ENCODE measurements at regions not wholly inside any gene's neighbourhood (a gene's known extent, or its start where the extent isn't known, plus 50 kb on each side); places are given as distances from the start of the nearest gene placed in this dataset.

DNA sequence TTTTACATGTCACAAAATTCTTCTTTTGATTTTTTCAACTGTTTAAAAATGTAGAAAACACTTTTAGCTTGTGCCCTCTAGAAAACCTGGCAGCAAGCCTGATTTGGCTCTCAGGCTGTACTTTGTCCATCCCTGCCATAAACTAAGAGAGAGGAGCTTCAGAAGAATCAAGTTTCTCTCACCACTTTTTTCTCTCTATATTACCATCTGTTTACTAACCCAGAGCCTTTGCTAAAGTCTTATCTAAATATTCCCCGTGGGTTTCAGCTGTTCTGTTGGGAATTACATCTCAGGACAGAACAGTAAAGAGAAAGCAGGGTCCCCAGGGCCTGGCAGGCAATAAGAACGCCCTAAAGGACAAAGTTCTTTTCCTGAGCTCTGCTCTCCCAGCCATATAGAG, 409.1 kb upstream of the CRIM1 start:
- DNase-seq (ENCODE audit: low spot score) (no peak), ATAC-seq (no peak)
- no peak overlapping the region for H3K4me3 Mint-ChIP-seq
- H3K27ac Mint-ChIP-seq = no peak overlapping the region
- no peaks in the 10 kb centered on the region for H3K27me3 Mint-ChIP-seq (ENCODE audit: low read depth)
- CTCF ChIA-PET = no interaction called here
- POLR2A ChIA-PET = no interaction called here
- no peaks in the 10 kb centered on the region for H3K9me3 Mint-ChIP-seq
- H3K36me3 Mint-ChIP-seq = no peaks in the 10 kb centered on the region
- no peak for TF ChIP-seq GABPB1 (CRISPR knock-in tag; IDR thresholded peaks at IDR 0.05)
- no peak for TF ChIP-seq ZNF219 (CRISPR knock-in tag; IDR thresholded peaks at IDR 0.05; ENCODE audit: borderline replicate concordance)
- TF ChIP-seq, protein P1, sequence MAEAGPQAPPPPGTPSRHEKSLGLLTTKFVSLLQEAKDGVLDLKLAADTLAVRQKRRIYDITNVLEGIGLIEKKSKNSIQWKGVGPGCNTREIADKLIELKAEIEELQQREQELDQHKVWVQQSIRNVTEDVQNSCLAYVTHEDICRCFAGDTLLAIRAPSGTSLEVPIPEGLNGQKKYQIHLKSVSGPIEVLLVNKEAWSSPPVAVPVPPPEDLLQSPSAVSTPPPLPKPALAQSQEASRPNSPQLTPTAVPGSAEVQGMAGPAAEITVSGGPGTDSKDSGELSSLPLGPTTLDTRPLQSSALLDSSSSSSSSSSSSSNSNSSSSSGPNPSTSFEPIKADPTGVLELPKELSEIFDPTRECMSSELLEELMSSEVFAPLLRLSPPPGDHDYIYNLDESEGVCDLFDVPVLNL (CRISPR knock-in tag; IDR thresholded peaks at IDR 0.05; ENCODE audit: borderline replicate concordance, low read depth) = no peak
- TF ChIP-seq, protein P2, sequence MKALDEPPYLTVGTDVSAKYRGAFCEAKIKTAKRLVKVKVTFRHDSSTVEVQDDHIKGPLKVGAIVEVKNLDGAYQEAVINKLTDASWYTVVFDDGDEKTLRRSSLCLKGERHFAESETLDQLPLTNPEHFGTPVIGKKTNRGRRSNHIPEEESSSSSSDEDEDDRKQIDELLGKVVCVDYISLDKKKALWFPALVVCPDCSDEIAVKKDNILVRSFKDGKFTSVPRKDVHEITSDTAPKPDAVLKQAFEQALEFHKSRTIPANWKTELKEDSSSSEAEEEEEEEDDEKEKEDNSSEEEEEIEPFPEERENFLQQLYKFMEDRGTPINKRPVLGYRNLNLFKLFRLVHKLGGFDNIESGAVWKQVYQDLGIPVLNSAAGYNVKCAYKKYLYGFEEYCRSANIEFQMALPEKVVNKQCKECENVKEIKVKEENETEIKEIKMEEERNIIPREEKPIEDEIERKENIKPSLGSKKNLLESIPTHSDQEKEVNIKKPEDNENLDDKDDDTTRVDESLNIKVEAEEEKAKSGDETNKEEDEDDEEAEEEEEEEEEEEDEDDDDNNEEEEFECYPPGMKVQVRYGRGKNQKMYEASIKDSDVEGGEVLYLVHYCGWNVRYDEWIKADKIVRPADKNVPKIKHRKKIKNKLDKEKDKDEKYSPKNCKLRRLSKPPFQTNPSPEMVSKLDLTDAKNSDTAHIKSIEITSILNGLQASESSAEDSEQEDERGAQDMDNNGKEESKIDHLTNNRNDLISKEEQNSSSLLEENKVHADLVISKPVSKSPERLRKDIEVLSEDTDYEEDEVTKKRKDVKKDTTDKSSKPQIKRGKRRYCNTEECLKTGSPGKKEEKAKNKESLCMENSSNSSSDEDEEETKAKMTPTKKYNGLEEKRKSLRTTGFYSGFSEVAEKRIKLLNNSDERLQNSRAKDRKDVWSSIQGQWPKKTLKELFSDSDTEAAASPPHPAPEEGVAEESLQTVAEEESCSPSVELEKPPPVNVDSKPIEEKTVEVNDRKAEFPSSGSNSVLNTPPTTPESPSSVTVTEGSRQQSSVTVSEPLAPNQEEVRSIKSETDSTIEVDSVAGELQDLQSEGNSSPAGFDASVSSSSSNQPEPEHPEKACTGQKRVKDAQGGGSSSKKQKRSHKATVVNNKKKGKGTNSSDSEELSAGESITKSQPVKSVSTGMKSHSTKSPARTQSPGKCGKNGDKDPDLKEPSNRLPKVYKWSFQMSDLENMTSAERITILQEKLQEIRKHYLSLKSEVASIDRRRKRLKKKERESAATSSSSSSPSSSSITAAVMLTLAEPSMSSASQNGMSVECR (CRISPR knock-in tag; IDR thresholded peaks at IDR 0.05; ENCODE audit: borderline replicate concordance) = no peak
- TF ChIP-seq TEAD4 (CRISPR knock-in tag; IDR thresholded peaks at IDR 0.05) = no peak
- no peak for TF ChIP-seq FOXP1 (CRISPR knock-in tag; IDR thresholded peaks at IDR 0.05; ENCODE audit: borderline replicate concordance)
- TF ChIP-seq NFATC4 (CRISPR knock-in tag; IDR thresholded peaks at IDR 0.05) = no peak
- no peak for TF ChIP-seq ZNF317 (CRISPR knock-in tag; IDR thresholded peaks at IDR 0.05; ENCODE audit: borderline replicate concordance, low read depth)
- no peaks in the 10 kb centered on the region for H3K4me1 Mint-ChIP-seq

DNA sequence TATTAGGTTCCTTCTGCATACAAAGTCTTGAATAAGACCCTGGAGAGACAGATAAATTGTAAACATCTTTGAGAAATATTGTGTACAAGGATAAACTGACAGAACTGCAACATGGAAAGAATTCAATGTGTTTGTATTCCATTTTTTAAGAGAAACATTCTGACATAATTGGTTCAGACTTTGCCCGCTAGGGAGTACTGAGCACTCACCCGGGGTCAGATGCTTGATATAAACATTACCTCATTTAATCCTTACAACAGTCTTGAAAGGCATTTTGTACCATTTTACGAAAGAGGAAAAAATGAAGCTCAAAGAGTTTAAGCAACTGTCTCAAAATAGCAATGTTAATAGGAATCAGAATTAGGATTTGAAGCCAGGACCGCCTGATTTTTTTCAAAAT, 416.7 kb upstream of the CRIM1 start:
- ChIA-PET CTCF (interaction anchor here (1.0 kb wide), 1 partner anchor 10 kb away, joined by 3 read pairs; no protein-coding TSS in a partner anchor), POLR2A (no interaction called here)
- Mint-ChIP-seq H3K4me3 (no peak overlapping the region), H3K9me3 (no peaks in the 10 kb centered on the region), H3K27ac (no peak overlapping the region), H3K4me1 (no peaks in the 10 kb centered on the region), H3K36me3 (no peaks in the 10 kb centered on the region), H3K27me3 (ENCODE audit: low read depth) (no peaks in the 10 kb centered on the region)
- ATAC-seq (no peak), DNase-seq (ENCODE audit: low spot score) (no peak)
- TF ChIP-seq FOXK1 (CRISPR knock-in tag; IDR thresholded peaks at IDR 0.05) = no peak
- no peak for TF ChIP-seq NR2C2 (CRISPR knock-in tag; IDR thresholded peaks at IDR 0.05)
- TF ChIP-seq, protein P3, sequence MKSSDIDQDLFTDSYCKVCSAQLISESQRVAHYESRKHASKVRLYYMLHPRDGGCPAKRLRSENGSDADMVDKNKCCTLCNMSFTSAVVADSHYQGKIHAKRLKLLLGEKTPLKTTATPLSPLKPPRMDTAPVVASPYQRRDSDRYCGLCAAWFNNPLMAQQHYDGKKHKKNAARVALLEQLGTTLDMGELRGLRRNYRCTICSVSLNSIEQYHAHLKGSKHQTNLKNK (CRISPR knock-in tag; IDR thresholded peaks at IDR 0.05) = no peak
- TF ChIP-seq PRRX2 (CRISPR knock-in tag; IDR thresholded peaks at IDR 0.05) = no peak
- TF ChIP-seq, protein P2 (CRISPR knock-in tag; IDR thresholded peaks at IDR 0.05; ENCODE audit: borderline replicate concordance) = no peak
- TF ChIP-seq, protein P4, sequence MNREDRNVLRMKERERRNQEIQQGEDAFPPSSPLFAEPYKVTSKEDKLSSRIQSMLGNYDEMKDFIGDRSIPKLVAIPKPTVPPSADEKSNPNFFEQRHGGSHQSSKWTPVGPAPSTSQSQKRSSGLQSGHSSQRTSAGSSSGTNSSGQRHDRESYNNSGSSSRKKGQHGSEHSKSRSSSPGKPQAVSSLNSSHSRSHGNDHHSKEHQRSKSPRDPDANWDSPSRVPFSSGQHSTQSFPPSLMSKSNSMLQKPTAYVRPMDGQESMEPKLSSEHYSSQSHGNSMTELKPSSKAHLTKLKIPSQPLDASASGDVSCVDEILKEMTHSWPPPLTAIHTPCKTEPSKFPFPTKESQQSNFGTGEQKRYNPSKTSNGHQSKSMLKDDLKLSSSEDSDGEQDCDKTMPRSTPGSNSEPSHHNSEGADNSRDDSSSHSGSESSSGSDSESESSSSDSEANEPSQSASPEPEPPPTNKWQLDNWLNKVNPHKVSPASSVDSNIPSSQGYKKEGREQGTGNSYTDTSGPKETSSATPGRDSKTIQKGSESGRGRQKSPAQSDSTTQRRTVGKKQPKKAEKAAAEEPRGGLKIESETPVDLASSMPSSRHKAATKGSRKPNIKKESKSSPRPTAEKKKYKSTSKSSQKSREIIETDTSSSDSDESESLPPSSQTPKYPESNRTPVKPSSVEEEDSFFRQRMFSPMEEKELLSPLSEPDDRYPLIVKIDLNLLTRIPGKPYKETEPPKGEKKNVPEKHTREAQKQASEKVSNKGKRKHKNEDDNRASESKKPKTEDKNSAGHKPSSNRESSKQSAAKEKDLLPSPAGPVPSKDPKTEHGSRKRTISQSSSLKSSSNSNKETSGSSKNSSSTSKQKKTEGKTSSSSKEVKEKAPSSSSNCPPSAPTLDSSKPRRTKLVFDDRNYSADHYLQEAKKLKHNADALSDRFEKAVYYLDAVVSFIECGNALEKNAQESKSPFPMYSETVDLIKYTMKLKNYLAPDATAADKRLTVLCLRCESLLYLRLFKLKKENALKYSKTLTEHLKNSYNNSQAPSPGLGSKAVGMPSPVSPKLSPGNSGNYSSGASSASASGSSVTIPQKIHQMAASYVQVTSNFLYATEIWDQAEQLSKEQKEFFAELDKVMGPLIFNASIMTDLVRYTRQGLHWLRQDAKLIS (CRISPR knock-in tag; IDR thresholded peaks at IDR 0.05; ENCODE audit: borderline replicate concordance) = no peak
- TF ChIP-seq, protein P5, sequence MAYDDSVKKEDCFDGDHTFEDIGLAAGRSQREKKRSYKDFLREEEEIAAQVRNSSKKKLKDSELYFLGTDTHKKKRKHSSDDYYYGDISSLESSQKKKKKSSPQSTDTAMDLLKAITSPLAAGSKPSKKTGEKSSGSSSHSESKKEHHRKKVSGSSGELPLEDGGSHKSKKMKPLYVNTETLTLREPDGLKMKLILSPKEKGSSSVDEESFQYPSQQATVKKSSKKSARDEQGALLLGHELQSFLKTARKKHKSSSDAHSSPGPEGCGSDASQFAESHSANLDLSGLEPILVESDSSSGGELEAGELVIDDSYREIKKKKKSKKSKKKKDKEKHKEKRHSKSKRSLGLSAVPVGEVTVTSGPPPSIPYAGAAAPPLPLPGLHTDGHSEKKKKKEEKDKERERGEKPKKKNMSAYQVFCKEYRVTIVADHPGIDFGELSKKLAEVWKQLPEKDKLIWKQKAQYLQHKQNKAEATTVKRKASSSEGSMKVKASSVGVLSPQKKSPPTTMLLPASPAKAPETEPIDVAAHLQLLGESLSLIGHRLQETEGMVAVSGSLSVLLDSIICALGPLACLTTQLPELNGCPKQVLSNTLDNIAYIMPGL (CRISPR knock-in tag; IDR thresholded peaks at IDR 0.05) = no peak
- TF ChIP-seq, protein P6, sequence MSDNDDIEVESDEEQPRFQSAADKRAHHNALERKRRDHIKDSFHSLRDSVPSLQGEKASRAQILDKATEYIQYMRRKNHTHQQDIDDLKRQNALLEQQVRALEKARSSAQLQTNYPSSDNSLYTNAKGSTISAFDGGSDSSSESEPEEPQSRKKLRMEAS (CRISPR knock-in tag; IDR thresholded peaks at IDR 0.05) = no peak

All from WTC11 (cell line).